ENCODE measurements at regions not wholly inside any gene's neighbourhood (a gene's known extent, or its start where the extent isn't known, plus 50 kb on each side); places are given as distances from the start of the nearest gene placed in this dataset.
A peak's percentile ranks its signal among the peaks of the same experiment; 100 is the strongest.

GRCh38 chr13:78339927-78340326 is 263.4 kb downstream of the POU4F1 start:
- no peak for TF ChIP-seq CTCF (IDR thresholded peaks at IDR 0.05; ENCODE audit: poor library complexity, severe bottlenecking)
- no peak for TF ChIP-seq SMC3 (conservative IDR thresholded peaks at IDR 0.05; ENCODE audit: poor library complexity)
- TF ChIP-seq RAD21 (conservative IDR thresholded peaks at IDR 0.05): no peak
- TF ChIP-seq MXI1 (conservative IDR thresholded peaks at IDR 0.05; ENCODE audit: poor library complexity, severe bottlenecking): no peak
- TF ChIP-seq TAF1 (IDR thresholded peaks at IDR 0.05; ENCODE audit: low read depth): no peak
- TF ChIP-seq EZH2 (IDR thresholded peaks at IDR 0.05; ENCODE audit: borderline replicate concordance, insufficient read depth, low read length, poor library complexity, severe bottlenecking): no peak
- no peak for TF ChIP-seq EP300 (conservative IDR thresholded peaks at IDR 0.05; ENCODE audit: poor library complexity, severe bottlenecking)
- Histone ChIP-seq H3K27me3 (ENCODE audit: insufficient read depth, low read depth, low read length) (no peaks in the 10 kb centered on the region), H2AFZ (ENCODE audit: low read depth, low read length) (no peak overlapping the region), H3F3A (ENCODE audit: insufficient read depth, low read length, poor library complexity, severe bottlenecking) (no peaks in the 10 kb centered on the region), H3K9ac (ENCODE audit: low read length) (no peak overlapping the region), H3K4me3 (ENCODE audit: low read length) (no peak overlapping the region), H3K9me3 (ENCODE audit: low read length) (no peaks in the 10 kb centered on the region), H3K9me2 (ENCODE audit: insufficient read depth, low read length) (no peaks in the 10 kb centered on the region), H3K27ac (ENCODE audit: low read length) (no peak overlapping the region), H4K20me1 (ENCODE audit: insufficient read depth) (no peaks in the 10 kb centered on the region), H3K79me2 (replicated peaks; ENCODE audit: insufficient read depth, low read length) (no peaks in the 10 kb centered on the region), H3K4me2 (ENCODE audit: low read length) (no peak overlapping the region), H3K36me3 (ENCODE audit: insufficient read depth, low read length) (no peaks in the 10 kb centered on the region)

- TF ChIP-seq TAF1 (IDR thresholded peaks at IDR 0.05; ENCODE audit: low read depth) (no peak), EZH2 (IDR thresholded peaks at IDR 0.05; ENCODE audit: borderline replicate concordance, insufficient read depth, low read length, poor library complexity, severe bottlenecking) (no peak)
- H2AFZ ChIP-seq (ENCODE audit: low read depth, low read length): no peak overlapping the region
- no peak overlapping the region for H3K9ac ChIP-seq (ENCODE audit: low read length)
Measured at GRCh38 chr13:78334059-78334458, 269.3 kb downstream of the POU4F1 start.

GRCh38 chr13:78326633-78327032 is 276.7 kb downstream of the POU4F1 start:
- Histone ChIP-seq H3K36me3 (ENCODE audit: insufficient read depth, low read length) (no peaks in the 10 kb centered on the region), H3K27me3 (ENCODE audit: insufficient read depth, low read depth, low read length) (no peaks in the 10 kb centered on the region), H2AFZ (ENCODE audit: low read depth, low read length) (no peak overlapping the region), H3K4me2 (ENCODE audit: low read length) (no peak overlapping the region), H3K27ac (ENCODE audit: low read length) (no peak overlapping the region), H3K9ac (ENCODE audit: low read length) (no peak overlapping the region), H3K9me3 (ENCODE audit: low read length) (no peaks in the 10 kb centered on the region), H4K20me1 (ENCODE audit: insufficient read depth) (no peaks in the 10 kb centered on the region), H3F3A (ENCODE audit: insufficient read depth, low read length, poor library complexity, severe bottlenecking) (peaks cover 6% of the 10 kb centered on the region), H3K9me2 (ENCODE audit: insufficient read depth, low read length) (no peaks in the 10 kb centered on the region), H3K4me3 (ENCODE audit: low read length) (no peak overlapping the region), H3K79me2 (replicated peaks; ENCODE audit: insufficient read depth, low read length) (no peaks in the 10 kb centered on the region)
- no peak for TF ChIP-seq EZH2 (IDR thresholded peaks at IDR 0.05; ENCODE audit: borderline replicate concordance, insufficient read depth, low read length, poor library complexity, severe bottlenecking)
- TF ChIP-seq EP300 (conservative IDR thresholded peaks at IDR 0.05; ENCODE audit: poor library complexity, severe bottlenecking): peak; percentile 11

More at GRCh38 chr13:78334059-78334458, 269.3 kb downstream of the POU4F1 start:
- no peaks in the 10 kb centered on the region for H3K27me3 ChIP-seq (ENCODE audit: insufficient read depth, low read depth, low read length)
- no peaks in the 10 kb centered on the region for H3K9me2 ChIP-seq (ENCODE audit: insufficient read depth, low read length)
- no peaks in the 10 kb centered on the region for H3K79me2 ChIP-seq (replicated peaks; ENCODE audit: insufficient read depth, low read length)
- H4K20me1 ChIP-seq (ENCODE audit: insufficient read depth): no peaks in the 10 kb centered on the region
- H3K4me2 ChIP-seq (ENCODE audit: low read length): no peak overlapping the region
- H3F3A ChIP-seq (ENCODE audit: insufficient read depth, low read length, poor library complexity, severe bottlenecking): no peaks in the 10 kb centered on the region
- no peaks in the 10 kb centered on the region for H3K36me3 ChIP-seq (ENCODE audit: insufficient read depth, low read length)
- no peak overlapping the region for H3K27ac ChIP-seq (ENCODE audit: low read length)
- no peaks in the 10 kb centered on the region for H3K9me3 ChIP-seq (ENCODE audit: low read length)
- H3K4me3 ChIP-seq (ENCODE audit: low read length): no peak overlapping the region

GRCh38 chr13:78325585-78325984 is 277.8 kb downstream of the POU4F1 start:
- no peak overlapping the region for H3K4me2 ChIP-seq (ENCODE audit: low read length)
- no peaks in the 10 kb centered on the region for H3K36me3 ChIP-seq (ENCODE audit: insufficient read depth, low read length)
- TF ChIP-seq REST (IDR thresholded peaks at IDR 0.05; ENCODE audit: borderline replicate concordance) (no peak), RAD21 (conservative IDR thresholded peaks at IDR 0.05) (no peak), EP300 (conservative IDR thresholded peaks at IDR 0.05; ENCODE audit: poor library complexity, severe bottlenecking) (no peak), EZH2 (IDR thresholded peaks at IDR 0.05; ENCODE audit: borderline replicate concordance, insufficient read depth, low read length, poor library complexity, severe bottlenecking) (no peak), MXI1 (conservative IDR thresholded peaks at IDR 0.05; ENCODE audit: poor library complexity, severe bottlenecking) (no peak), TAF1 (IDR thresholded peaks at IDR 0.05; ENCODE audit: low read depth) (no peak), SMC3 (conservative IDR thresholded peaks at IDR 0.05; ENCODE audit: poor library complexity) (no peak), CTCF (IDR thresholded peaks at IDR 0.05; ENCODE audit: poor library complexity, severe bottlenecking) (no peak), POLR2AphosphoS5 (IDR thresholded peaks at IDR 0.05) (no peak)
- no peaks in the 10 kb centered on the region for H4K20me1 ChIP-seq (ENCODE audit: insufficient read depth)
- H3K27me3 ChIP-seq (ENCODE audit: insufficient read depth, low read depth, low read length): no peaks in the 10 kb centered on the region
- peaks cover 6% of the 10 kb centered on the region for H3F3A ChIP-seq (ENCODE audit: insufficient read depth, low read length, poor library complexity, severe bottlenecking)
- H3K79me2 ChIP-seq (replicated peaks; ENCODE audit: insufficient read depth, low read length): no peaks in the 10 kb centered on the region
- no peaks in the 10 kb centered on the region for H3K9me3 ChIP-seq (ENCODE audit: low read length)
- no peak overlapping the region for H2AFZ ChIP-seq (ENCODE audit: low read depth, low read length)
- H3K27ac ChIP-seq (ENCODE audit: low read length): no peak overlapping the region
- H3K4me3 ChIP-seq (ENCODE audit: low read length): no peak overlapping the region
- H3K9me2 ChIP-seq (ENCODE audit: insufficient read depth, low read length): no peaks in the 10 kb centered on the region
- H3K9ac ChIP-seq (ENCODE audit: low read length): no peak overlapping the region

Data from neural cell (in vitro differentiated cells).